ENCODE measurements at regions not wholly inside any gene's neighbourhood (a gene's known extent, or its start where the extent isn't known, plus 50 kb on each side); places are given as distances from the start of the nearest gene placed in this dataset.

DNA sequence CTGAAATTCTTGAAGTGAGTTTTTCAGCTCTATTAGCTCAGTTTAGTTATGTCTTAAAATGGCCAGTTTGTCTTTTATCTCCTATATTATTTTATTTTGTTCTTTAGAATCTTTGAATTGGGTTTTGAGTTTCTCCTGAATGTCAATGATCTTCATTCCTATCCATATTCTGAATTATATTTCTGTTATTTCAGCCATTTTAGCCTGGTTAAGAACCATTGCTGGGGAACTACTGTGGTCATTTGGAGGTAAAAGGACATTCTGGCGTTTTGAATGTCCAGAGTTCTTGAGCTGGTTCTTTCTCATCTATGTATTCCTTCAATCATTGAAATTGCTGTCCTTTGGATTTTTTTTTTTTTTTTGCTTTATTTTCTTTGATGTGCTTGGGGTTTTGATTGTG is 203.9 kb upstream of the HS3ST4 start:
- Histone ChIP-seq H2AFZ (ENCODE audit: low read length) (no peak overlapping the region), H3K27me3 (ENCODE audit: insufficient read depth, low read length) (no peaks in the 10 kb centered on the region), H3K9me2 (ENCODE audit: low read depth, low read length) (no peaks in the 10 kb centered on the region), H3F3A (ENCODE audit: insufficient read depth, low read length) (no peaks in the 10 kb centered on the region), H3K36me3 (ENCODE audit: insufficient read depth, low read length) (no peaks in the 10 kb centered on the region), H3K27ac (ENCODE audit: low read depth, low read length, poor library complexity, severe bottlenecking) (no peak overlapping the region), H3K9ac (ENCODE audit: low read length) (no peak overlapping the region), H3K9me3 (ENCODE audit: low read length) (no peaks in the 10 kb centered on the region), H3K4me1 (ENCODE audit: insufficient read depth, low read length, severe bottlenecking) (no peaks in the 10 kb centered on the region), H3K4me3 (ENCODE audit: low read depth, low read length, poor library complexity, severe bottlenecking) (no peak overlapping the region), H4K20me1 (ENCODE audit: insufficient read depth, low read length) (no peaks in the 10 kb centered on the region), H3K79me2 (ENCODE audit: insufficient read depth, low read length) (no peaks in the 10 kb centered on the region), H3K4me2 (ENCODE audit: low read length) (no peak overlapping the region)
- TF ChIP-seq, protein P1, sequence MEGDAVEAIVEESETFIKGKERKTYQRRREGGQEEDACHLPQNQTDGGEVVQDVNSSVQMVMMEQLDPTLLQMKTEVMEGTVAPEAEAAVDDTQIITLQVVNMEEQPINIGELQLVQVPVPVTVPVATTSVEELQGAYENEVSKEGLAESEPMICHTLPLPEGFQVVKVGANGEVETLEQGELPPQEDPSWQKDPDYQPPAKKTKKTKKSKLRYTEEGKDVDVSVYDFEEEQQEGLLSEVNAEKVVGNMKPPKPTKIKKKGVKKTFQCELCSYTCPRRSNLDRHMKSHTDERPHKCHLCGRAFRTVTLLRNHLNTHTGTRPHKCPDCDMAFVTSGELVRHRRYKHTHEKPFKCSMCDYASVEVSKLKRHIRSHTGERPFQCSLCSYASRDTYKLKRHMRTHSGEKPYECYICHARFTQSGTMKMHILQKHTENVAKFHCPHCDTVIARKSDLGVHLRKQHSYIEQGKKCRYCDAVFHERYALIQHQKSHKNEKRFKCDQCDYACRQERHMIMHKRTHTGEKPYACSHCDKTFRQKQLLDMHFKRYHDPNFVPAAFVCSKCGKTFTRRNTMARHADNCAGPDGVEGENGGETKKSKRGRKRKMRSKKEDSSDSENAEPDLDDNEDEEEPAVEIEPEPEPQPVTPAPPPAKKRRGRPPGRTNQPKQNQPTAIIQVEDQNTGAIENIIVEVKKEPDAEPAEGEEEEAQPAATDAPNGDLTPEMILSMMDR (IDR thresholded peaks at IDR 0.05; ENCODE audit: low read length), result no peak
- TF ChIP-seq EZH2 (IDR thresholded peaks at IDR 0.05; ENCODE audit: borderline replicate concordance, low read length), result no peak

DNA sequence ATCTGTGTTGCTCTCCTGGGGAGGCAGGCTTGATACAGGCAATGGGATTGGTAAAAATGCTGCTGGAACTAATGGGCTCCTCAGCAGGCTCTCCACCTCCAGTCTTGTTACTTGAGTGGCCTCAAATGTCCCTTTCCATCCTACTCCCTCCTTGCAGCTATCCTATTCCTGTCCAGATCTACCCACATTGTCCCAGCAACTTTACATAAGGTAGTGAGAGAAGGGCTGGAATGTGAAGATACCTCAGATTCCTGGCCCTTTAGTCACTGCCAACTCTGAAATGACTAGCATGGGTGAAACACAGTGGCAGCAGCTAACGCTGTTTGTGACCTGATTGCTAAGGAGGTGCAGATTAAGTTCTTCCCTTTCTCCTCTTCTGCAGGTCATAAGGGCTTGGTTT is 210.1 kb upstream of the HS3ST4 start:
- TF ChIP-seq, protein P1 (IDR thresholded peaks at IDR 0.05; ENCODE audit: low read length), result no peak
- TF ChIP-seq EZH2 (IDR thresholded peaks at IDR 0.05; ENCODE audit: borderline replicate concordance, low read length), result no peak
- Histone ChIP-seq H3K27ac (ENCODE audit: low read depth, low read length, poor library complexity, severe bottlenecking) (no peak overlapping the region), H3K79me2 (ENCODE audit: insufficient read depth, low read length) (no peaks in the 10 kb centered on the region), H3K9me2 (ENCODE audit: low read depth, low read length) (no peaks in the 10 kb centered on the region), H4K20me1 (ENCODE audit: insufficient read depth, low read length) (no peaks in the 10 kb centered on the region), H2AFZ (ENCODE audit: low read length) (no peak overlapping the region), H3K27me3 (ENCODE audit: insufficient read depth, low read length) (no peaks in the 10 kb centered on the region), H3K4me3 (ENCODE audit: low read depth, low read length, poor library complexity, severe bottlenecking) (no peak overlapping the region), H3K4me1 (ENCODE audit: insufficient read depth, low read length, severe bottlenecking) (no peaks in the 10 kb centered on the region), H3K9me3 (ENCODE audit: low read length) (no peaks in the 10 kb centered on the region), H3K4me2 (ENCODE audit: low read length) (no peak overlapping the region), H3F3A (ENCODE audit: insufficient read depth, low read length) (no peaks in the 10 kb centered on the region), H3K36me3 (ENCODE audit: insufficient read depth, low read length) (no peaks in the 10 kb centered on the region), H3K9ac (ENCODE audit: low read length) (no peak overlapping the region)

DNA sequence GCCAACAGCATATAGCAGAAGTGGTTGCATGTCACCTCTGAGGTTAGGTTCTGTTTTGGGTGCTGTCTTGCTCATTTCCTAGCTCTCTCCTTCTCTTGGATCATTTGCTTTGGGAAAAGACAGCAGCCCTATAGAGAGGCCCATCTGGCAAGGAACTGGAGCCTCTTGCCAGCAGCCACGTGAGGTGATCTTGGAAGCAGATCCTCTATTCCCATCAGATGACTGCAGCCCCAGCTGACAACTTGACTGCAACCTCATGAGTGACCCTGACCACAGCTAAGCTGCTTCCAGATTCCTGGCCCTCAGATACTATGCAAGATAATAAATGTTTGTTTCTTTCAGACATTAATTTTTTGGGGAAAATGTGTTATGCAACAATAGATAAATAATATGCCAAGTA is 213.3 kb upstream of the HS3ST4 start:
- Histone ChIP-seq H3K9ac (ENCODE audit: low read length) (no peak overlapping the region), H4K20me1 (ENCODE audit: insufficient read depth, low read length) (no peaks in the 10 kb centered on the region), H3K36me3 (ENCODE audit: insufficient read depth, low read length) (no peaks in the 10 kb centered on the region), H3K4me1 (ENCODE audit: insufficient read depth, low read length, severe bottlenecking) (no peaks in the 10 kb centered on the region), H3K9me2 (ENCODE audit: low read depth, low read length) (no peaks in the 10 kb centered on the region), H3K27me3 (ENCODE audit: insufficient read depth, low read length) (no peaks in the 10 kb centered on the region), H3K4me3 (ENCODE audit: low read depth, low read length, poor library complexity, severe bottlenecking) (no peak overlapping the region), H2AFZ (ENCODE audit: low read length) (no peak overlapping the region), H3K9me3 (ENCODE audit: low read length) (no peaks in the 10 kb centered on the region), H3K4me2 (ENCODE audit: low read length) (no peak overlapping the region), H3F3A (ENCODE audit: insufficient read depth, low read length) (no peaks in the 10 kb centered on the region), H3K27ac (ENCODE audit: low read depth, low read length, poor library complexity, severe bottlenecking) (no peak overlapping the region), H3K79me2 (ENCODE audit: insufficient read depth, low read length) (no peaks in the 10 kb centered on the region)
- no peak for TF ChIP-seq EZH2 (IDR thresholded peaks at IDR 0.05; ENCODE audit: borderline replicate concordance, low read length)
- TF ChIP-seq, protein P1 (IDR thresholded peaks at IDR 0.05; ENCODE audit: low read length), result no peak
